ENCODE measurements at regions not wholly inside any gene's neighbourhood (a gene's known extent, or its start where the extent isn't known, plus 50 kb on each side); places are given as distances from the start of the nearest gene placed in this dataset.
"Not testable (repeated sequence)": the region's sequence is repeated elsewhere in the genome, so short reads cannot be mapped to it uniquely, and the experiment has no call there.

DNA sequence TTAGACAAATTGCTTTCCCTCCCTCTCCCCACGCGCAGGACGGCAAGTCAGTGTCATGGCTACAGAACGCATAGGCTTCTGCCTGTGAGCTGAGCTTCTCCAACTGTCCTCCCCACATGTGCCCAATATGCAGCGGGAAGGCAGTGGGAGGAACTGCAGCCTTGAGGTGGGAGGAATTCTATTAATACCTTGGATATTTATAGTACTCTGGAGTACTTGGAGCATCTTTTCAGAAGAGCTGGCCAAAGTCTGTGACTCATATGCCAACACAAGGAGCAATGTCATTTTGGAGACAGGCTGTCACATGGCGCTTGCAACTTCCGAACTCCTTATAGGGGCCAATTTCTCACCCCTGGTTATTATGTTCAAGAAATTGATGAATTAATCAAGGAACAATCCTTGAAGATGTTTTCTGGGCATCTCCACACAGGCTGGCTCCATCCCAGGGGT lies 245.0 kb upstream of the SERP2 start:
- no peak for DNase-seq (ENCODE audit: low spot score)

DNA sequence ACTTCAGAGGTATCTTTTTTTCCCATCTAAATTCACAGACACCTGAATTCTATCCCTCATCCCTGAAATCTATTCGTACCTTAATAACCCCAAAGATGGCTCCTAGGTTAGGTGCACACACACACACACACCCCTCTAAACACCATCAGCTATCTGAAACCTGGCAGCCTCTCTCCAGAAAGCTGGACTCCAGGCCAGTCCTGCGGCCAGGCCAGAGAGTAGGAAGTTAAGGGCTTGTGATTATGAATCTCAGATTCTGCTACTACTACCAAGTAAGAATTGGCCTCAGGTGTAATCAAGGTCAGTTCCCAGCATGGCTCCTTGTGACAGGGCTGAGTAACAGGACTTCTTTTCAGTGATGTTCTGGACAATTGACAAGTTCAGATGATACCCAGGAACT lies 244.2 kb upstream of the SERP2 start:
- no peak for DNase-seq (ENCODE audit: low spot score)

DNA sequence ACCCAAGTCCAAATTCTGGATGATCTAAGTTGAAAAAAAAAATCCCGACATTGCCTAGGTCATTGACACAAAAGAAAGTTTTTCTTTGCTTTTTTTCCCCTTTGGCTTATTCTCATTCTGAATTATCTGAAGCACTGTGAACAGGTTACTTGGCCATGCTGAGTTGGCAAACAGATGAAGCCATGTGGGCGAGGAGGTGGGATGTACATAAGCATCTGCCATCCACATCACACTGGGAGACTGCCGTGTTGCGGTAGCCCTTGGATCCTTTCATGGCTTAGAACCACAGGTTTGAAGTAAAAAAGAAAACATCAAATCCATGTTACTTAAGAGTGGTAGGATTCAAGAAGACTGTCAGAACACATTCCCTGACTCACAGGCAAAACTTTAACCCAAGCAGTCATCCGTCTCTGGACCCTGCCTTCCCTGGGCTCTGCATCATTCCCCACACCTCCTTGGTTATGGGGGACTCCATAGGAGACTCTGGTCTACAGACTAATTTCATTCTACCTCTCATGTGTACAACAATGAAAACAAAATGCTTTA lies 242.5 kb upstream of the SERP2 start:
- DNase-seq (ENCODE audit: low spot score) = no peak

DNA sequence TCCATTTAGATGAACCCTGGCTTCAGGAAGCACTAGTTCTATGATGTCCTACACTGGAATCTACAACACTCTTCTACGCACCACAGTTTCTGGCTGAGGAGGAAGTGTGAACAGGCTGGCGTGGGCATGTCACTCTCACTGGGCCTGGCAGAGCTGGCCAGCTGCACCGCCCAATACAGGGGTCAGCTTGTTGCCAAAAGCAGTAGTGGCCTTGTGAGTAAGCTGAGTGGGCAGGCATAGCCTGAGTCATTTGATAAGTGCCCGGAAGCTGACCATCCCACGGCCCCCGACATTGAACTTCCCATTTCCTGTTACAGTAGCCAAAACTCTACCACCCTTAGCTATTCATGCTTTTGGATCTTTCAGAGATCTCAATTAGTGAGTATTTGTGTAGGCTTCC lies 240.9 kb upstream of the SERP2 start:
- no peak for DNase-seq (ENCODE audit: low spot score)

DNA sequence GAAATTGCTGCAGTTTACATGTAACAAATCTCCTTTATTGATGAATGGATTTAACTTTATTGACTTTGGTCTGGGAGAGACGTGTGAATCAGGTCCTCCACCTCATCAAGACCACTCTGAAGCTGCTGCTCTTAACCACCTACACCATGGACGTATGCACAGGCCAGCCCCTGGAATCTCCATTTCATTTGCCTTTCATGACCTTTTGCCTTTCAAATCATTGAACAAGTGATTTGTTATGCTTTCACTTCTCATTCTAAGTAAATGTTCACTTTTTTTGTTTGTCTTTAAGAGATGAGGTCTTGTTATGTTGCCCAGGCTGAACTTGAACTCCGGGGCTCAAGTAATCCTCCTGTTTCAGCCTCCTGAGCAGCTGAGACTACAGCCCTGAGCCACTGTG lies 240.0 kb upstream of the SERP2 start:
- DNase-seq (ENCODE audit: low spot score) = no peak

DNA sequence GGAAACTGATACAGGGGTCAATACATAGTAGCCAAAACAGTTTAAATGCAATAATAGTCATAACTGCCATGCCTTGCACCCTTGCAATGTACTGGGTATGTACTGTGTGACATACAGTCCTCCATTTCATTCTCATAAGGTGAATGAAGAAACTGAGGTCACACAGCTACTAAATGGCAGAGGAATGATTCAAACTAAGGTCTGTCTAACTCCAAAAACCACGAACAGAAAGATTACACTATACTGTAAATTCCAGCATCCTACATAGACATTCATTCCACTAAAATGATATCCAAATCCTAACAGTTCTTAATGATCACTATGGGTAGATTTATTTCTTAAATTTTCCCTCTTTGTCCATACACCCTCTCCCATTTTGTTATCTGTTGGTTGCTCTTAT lies 238.1 kb upstream of the SERP2 start:
- no peak for DNase-seq (ENCODE audit: low spot score)

DNA sequence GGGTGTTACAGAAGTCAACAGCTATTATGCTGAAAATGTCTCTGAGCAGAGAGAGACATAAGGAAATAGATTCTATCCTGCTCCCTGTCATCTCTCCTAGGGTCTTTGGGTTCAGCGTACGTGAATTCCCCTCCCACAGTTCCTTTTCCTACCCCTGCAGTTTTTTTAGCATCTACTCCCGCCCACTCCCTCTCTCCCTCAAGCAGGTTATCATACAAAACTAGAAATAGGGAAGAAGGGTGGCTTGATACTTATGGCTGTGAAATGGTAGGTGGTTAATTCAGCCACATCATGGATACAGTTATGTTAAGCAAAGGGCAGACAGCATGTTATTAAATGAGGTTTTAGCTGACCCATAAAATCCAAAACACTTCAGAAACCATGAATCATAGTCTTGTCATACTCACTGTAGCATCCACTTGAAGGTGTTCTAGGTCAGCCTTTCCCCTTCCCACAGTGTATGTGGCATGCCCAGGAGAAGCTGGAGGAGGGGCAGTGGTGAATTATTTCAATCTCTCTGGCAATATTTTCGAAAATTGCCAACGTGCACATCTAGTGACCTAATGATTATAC lies 236.8 kb upstream of the SERP2 start:
- DNase-seq (ENCODE audit: low spot score) = no peak

DNA sequence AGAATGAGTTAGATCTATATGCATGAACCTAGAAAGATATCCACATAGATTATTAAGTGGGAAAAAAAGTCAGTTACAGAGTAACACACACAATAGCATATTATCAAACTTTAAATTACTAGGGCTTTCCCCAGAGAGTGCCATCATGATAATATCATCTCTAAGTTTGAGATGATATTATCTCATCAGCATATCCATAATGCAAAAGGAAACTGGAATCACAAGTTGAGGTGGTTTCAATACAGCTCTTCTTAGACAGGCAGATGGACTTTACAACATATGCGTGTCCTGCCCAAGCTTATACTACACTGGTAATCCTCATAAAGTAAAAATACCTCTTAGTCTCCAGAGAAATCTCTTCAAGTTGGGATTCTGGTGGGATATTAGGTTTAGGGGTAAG lies 236.2 kb upstream of the SERP2 start:
- no peak for DNase-seq (ENCODE audit: low spot score)

DNA sequence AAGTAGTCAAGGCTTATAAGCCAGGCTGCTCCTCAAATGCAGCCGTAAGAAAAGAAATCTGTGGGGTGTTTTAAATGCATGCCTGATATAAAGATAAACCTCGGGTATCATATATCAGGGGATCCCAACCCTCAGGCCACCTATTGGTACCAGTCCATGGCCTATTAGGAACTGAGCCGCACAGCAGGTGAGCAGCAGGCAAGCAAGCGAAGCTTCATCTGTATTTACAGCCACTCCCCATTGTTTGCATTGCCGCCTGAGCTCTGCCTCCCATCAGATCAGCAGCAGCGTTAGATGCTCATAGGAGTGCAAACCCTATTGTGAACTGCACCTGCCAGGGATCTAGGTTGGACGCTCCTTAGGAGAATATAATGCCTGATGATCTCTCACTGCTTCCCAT lies 233.5 kb upstream of the SERP2 start:
- no peak for DNase-seq (ENCODE audit: low spot score)

DNA sequence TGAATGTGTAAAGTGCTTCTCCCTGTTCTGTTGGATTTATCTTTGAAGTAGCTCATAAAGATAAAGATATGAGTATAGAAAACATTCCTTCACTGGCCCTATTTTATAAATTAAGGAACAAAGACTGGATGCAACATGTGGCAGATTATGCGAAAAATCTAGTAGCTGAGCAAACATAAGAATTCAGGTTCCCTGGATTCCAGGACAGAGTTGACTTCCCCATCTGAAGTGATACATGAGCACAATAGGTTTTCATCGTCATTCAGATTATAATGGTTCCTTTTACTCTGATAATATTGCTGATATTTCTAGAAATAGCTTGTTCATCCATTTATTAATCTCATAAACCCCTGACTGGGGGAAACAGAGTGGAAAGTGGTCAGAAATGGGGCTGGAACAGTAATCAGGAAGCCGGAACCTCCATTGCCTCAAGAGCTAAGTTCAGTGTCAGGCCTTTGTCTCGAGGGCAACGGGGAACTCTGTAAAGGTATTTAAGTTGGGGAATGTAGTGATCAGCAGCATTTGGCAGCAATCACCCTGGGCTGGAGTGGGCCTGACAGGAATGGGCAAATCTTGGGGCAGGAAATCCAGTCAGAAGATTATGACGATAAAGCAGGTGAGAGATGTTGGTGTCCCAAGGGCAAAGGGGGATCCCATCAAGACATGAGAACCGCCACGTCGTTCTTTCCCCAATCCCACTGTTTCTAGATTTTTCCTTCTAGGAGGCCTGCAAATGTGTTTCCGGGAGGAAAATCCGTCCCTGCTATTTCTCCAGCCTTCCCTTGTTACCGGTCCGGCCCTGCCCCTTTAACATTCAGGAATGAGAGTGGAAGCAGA lies 232.5 kb upstream of the SERP2 start:
- no peak for DNase-seq (ENCODE audit: low spot score)

DNA sequence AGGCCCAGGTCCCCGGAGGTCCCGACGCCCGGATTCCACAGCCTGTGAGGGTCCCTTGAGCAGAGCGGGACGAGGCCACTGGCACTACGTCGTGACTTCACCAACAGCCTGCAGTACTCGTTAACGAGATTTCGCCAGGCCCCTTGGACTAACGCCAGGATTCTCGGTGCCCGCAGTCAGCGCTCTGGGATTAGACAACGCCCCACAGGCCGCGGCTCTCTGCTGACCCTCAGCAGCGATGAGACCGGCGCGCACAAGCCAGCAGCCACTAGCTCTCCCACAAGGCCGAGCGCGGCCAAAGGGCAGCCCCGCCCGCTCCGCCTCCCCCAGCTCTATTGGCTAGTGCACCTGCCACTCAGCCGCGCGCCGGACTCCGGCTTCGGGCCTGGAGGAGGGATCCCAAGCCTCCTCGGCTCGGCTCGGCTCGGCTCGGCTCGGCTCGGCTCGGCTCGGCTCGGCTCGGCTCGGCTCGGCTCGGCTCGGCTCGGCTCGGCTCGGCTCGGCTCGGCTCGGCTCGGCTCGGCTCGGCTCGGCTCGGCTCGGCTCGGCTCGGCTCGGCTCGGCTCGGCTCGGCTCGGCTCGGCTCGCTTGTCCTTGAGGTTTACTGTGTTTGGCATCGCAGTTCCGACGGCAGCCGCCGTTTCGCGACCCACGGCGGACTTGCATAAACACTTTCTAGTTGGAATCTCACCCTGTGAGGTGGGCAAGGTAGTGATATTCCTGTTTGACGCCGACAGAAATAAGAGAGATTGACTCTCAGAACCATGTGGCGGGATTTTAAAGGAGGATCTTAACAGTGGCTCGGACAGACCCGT lies 231.7 kb upstream of the SERP2 start:
- DNase-seq (ENCODE audit: low spot score) = peak; percentile 94

DNA sequence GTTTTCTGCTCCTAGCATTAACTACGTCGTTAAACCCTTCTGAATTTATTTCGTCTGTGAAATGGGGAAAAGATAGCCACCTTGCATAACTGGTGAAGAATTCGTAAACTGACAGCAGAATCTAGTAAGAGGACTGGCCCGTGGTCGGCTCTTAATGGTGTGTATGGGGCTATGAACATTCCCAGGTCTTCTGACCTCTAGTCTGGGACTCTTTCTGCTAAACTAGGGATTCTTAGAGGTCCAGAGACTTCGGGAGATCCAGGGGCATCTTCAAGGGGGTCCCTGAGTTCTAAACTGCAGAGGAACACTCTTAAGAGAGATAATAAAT lies 231.1 kb upstream of the SERP2 start:
- no peak for DNase-seq (ENCODE audit: low spot score)

DNA sequence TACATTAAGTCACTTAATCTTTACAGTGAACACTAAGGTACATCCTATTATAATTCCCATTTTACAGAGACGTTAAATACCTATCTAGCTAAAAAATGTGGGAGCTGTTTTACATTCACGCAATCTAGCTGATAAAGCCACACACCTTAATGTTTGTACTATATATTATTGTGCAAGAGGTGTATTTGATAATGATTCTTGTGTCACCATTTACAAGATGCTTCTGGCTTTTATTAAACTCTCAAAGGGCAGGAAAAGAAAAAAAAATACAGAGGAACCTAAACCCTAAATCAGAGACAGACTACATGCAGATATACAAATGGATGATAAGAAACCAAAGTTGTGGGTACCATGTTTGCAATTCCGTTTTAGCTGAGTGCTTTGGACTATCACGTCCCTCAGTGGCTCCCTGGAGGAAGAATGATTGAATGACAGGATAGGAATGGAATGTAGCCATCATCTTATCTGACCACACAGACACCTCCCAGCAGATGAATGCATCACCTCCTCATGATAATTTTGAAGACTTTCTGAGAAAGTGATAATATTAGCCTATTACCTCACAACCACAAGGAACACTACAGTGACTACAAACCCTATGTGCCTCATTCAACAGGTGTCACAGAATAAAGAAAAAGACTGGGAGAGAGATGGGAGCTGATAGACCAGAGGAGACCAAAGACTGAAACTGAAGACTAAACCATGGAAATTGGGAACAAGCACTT lies 230.5 kb upstream of the SERP2 start:
- no peak for DNase-seq (ENCODE audit: low spot score)

DNA sequence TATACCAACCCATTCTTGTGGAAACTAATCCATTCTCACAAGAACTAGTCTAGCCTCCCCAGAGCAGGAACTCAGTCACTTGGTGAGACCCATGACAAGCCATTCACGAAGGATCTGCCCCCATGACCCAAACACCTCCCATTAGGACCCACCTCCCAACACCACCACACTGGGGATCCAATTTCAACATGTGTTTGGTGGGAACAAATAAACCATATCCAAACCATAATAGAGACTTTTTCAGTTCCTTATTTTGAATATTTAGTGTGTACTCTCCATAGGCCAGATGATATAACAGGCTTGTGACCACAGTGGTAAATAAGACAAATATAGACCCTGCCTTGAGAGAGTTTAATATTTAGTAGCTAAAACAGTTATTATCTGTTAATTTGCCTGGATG lies 227.5 kb upstream of the SERP2 start:
- DNase-seq (ENCODE audit: low spot score) = no peak

DNA sequence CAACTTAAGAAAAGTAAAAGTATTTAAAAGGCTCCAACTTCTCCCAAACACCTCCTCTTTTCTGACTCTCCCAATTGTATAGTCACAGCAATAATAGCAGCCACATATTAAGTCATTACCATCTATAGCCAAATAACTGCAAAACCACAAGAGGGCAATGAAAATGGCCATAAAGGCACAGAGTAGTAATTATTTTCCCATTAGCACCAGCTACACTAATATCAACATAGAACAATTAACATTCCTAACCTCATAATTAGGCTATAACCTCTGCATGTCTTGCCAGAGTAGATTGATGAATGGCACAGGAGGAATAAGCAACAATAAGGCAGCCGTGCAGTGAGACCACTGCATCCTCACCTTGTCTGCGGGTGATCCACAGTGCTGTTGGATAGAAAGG lies 226.4 kb upstream of the SERP2 start:
- no peak for DNase-seq (ENCODE audit: low spot score)

DNA sequence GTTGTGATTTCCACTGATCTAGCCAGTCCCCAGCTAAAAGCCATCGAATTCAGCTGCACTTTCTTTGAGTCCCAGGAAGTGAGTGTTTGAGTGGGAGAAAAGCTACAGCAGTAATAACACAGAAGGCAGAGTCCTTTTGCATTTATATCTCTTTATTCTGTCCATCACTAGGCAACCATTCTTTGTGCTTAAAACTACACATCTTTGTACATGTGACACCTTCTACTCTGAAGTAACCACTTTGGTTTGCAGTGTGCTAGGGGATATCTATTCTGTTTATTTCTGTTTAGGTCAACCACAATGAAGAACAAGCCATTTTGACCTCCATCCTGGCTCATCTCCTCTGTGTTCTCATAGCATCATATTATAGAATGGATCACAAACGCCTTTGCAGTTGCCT lies 226.0 kb upstream of the SERP2 start:
- no peak for DNase-seq (ENCODE audit: low spot score)

DNA sequence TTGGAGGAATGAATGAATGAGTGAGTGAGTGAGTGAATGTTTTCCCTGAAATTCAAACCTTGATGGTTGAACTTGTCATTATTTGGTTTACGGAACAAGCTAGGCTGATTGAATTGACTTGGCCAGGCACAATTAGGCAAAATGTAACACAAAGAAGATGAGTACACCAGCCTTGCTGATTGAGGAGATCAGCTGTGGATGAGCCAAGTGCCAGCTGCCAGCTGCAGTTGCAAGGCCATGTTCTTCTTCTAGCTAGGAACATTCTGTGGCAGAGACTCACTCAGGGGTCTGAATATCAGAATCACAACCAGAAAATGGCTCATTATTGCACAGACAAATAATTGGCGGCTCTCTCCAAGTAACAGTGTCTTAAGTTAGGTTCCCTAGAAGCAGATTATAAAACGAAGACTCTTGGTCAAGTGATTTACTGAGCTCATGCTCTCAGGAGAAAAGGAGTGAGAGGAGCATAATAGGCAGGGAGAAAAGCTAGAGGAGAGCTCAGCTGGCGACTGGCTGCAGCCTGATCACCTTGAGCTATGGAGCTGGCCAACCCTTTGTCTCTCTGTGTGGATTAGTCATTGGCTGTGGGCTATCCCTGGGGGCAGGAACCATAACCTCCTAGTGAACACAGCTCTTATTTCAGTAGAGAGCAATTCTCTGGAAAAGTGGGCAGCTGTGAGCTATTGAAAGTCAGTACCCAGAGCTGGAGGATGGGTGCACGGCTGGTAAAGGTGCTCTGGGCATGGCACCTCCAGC lies 225.3 kb upstream of the SERP2 start:
- no peak for DNase-seq (ENCODE audit: low spot score)

DNA sequence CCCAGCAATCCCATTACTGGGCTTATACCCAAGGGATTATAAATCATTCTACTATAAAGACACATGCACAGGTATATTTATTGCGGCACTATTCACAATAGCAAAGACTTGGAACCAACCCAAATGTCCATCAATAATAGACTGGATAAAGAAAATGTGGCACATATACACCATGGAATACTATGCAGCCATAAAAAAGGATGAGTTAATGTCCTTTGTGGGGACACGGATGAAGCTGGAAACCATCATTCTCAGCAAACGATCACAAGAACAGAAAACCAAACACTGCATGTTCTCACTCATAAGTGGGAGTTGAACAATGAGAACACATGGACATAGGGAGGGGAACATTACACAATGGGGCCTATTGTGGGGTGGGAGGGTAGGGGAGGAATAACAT lies 224.4 kb upstream of the SERP2 start:
- not testable (repeated sequence) for DNase-seq (ENCODE audit: low spot score)

DNA sequence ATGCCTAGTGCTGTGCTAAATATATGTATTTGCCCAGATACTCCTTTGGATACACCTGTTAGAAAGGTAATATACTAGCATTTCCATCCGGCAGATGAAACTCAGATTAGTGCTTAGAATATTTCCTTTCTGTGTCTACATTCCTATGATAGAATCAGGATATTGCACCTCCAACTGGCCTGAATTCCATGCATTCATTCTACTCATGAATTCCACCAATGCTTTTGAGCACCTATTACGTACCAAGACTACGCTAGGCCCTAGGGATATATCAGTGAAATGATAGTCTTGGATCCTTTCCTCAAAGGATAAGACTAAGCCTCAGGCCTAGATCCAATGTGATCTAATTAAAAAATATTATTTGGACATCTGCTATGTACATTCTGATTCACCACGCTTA lies 223.8 kb upstream of the SERP2 start:
- no peak for DNase-seq (ENCODE audit: low spot score)

DNA sequence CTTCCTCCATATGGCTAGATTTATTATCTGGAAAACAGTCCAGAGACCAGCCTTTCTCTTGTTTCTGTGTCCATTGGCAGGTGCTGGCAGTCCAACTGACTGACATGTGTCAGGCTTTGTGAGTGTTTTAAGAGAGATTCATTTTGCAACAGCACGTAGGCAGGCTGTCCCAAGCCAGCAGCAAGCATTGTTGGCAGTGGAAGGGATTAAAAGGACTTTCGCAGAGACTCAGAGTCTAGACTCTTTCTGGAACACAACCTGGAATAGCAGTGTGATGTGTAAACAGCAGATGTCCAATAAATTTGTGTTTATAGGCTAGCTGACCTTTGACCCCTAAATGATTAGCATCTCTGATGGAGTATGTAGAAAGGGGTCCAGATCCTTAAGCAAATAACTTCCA lies 222.2 kb upstream of the SERP2 start:
- no peak for DNase-seq (ENCODE audit: low spot score)

DNA sequence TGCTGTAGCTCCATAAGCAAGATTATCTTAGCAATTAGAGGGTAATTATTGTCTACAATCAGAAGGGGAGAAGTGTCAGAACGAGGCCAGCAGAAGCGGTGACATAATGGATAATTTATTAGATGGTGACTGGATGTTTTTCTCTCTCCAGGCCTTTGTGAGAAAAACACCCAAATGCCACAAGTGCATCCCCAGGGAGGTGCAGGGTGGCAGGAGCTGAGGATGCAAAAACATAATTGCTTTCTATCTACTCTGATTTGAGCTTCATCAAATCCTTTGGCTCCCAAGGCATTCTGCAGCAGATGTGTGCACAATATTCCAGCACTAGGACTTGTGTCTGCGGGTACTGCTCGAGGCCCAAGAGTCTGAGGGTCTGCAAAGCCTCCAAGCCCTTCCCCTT lies 220.1 kb upstream of the SERP2 start:
- DNase-seq (ENCODE audit: low spot score) = no peak

All from hepatic stellate cell (primary cell).